ENCODE measurements at regions not wholly inside any gene's neighbourhood (a gene's known extent, or its start where the extent isn't known, plus 50 kb on each side); places are given as distances from the start of the nearest gene placed in this dataset.

DNA sequence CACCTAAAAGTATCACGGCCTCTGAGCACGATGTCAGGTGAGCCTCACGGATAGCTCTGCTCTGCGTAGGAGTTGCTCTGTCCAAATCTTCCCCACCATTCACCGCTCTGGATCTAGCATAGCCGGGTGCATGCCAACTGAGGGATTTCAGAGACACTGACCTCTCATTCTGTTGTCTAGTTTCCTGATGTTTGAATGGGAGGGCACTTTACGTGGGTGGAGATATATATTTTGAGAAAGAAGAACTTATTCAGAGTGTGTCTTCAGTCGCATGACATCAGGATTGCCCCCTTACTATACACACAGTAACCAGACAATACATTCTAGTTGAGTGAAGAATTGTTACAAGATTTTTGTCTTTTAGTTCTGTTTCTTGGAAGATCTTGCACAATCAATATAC lies 96.5 kb upstream of the CITED2 start:
- H3K27me3 ChIP-seq (ENCODE audit: insufficient read depth, poor library complexity, severe bottlenecking): no peaks in the 10 kb centered on the region
- TF ChIP-seq, protein P1, sequence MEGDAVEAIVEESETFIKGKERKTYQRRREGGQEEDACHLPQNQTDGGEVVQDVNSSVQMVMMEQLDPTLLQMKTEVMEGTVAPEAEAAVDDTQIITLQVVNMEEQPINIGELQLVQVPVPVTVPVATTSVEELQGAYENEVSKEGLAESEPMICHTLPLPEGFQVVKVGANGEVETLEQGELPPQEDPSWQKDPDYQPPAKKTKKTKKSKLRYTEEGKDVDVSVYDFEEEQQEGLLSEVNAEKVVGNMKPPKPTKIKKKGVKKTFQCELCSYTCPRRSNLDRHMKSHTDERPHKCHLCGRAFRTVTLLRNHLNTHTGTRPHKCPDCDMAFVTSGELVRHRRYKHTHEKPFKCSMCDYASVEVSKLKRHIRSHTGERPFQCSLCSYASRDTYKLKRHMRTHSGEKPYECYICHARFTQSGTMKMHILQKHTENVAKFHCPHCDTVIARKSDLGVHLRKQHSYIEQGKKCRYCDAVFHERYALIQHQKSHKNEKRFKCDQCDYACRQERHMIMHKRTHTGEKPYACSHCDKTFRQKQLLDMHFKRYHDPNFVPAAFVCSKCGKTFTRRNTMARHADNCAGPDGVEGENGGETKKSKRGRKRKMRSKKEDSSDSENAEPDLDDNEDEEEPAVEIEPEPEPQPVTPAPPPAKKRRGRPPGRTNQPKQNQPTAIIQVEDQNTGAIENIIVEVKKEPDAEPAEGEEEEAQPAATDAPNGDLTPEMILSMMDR (IDR thresholded peaks at IDR 0.05; ENCODE audit: poor library complexity, severe bottlenecking): no peak
- no peaks in the 10 kb centered on the region for H3K9me3 ChIP-seq (ENCODE audit: severe bottlenecking)
- ATAC-seq (ENCODE audit: low read depth) (no peak), DNase-seq (ENCODE audit: low spot score) (no peak)
- H3K4me3 ChIP-seq (ENCODE audit: severe bottlenecking): no peak overlapping the region
- no peaks in the 10 kb centered on the region for H3K36me3 ChIP-seq (ENCODE audit: low read depth)
- peaks cover 4% of the 10 kb centered on the region for H3K4me1 ChIP-seq (ENCODE audit: insufficient read depth, poor library complexity, severe bottlenecking)
- no peak overlapping the region for H3K27ac ChIP-seq (ENCODE audit: poor library complexity, severe bottlenecking)

DNA sequence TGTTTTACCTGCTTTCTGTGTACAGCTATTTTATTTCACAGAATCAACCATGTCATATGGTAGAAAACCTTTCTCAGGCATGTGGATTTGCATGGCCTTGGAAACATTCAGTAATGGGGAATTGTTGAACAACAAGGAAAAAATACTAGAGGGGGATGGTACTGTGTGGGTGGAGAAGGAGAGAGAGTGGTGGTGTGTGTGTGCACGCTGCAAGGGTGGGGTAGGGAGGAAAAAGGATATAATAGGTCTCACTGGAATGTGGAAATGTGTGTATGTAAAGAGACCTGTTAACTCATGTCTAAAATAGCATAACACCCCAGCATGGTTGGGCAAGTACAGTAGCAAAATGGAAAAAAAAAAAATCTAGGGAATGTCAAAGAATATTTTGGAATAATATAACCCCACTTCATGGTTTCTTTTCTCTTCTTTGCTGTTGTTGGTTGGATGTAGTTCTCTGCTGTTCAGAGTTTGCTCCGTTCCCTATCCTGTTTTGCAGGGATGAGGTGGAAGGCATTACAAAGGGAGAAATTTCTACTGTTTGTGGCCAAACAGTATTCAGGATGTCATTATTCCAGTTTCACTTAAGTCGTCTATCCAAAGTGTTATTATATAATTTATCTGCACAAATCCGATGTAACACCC lies 93.9 kb upstream of the CITED2 start:
- no peaks in the 10 kb centered on the region for H3K36me3 ChIP-seq (ENCODE audit: low read depth)
- H3K27me3 ChIP-seq (ENCODE audit: insufficient read depth, poor library complexity, severe bottlenecking): no peaks in the 10 kb centered on the region
- DNase-seq (ENCODE audit: low spot score): no peak
- H3K27ac ChIP-seq (ENCODE audit: poor library complexity, severe bottlenecking): no peak overlapping the region
- no peak overlapping the region for H3K4me3 ChIP-seq (ENCODE audit: severe bottlenecking)
- TF ChIP-seq, protein P1 (IDR thresholded peaks at IDR 0.05; ENCODE audit: poor library complexity, severe bottlenecking): no peak
- H3K9me3 ChIP-seq (ENCODE audit: severe bottlenecking): no peaks in the 10 kb centered on the region
- H3K4me1 ChIP-seq (ENCODE audit: insufficient read depth, poor library complexity, severe bottlenecking): peaks cover 4% of the 10 kb centered on the region
- peak; percentile 87 for ATAC-seq (ENCODE audit: low read depth)

DNA sequence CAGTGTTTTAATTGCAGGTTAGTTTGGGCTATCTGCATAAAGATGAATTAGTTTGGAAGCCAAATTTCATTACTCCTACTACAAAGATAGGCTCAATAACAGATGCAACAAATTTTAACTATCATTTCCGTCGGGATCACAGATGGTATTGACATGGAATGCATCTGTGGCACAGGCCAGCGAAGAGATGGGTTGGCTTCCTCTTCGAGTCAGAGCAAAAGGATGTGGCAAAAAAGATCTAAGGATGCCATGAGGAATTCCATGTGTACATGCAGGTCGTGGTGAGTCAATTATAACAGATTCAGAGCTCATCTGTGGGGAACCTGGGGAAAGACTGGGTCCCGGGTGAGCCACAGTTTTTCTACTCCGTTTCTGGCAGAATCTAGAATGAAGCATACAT lies 83.0 kb upstream of the CITED2 start:
- no peak for ATAC-seq (ENCODE audit: low read depth)
- H3K27ac ChIP-seq (ENCODE audit: poor library complexity, severe bottlenecking): no peak overlapping the region
- TF ChIP-seq, protein P1 (IDR thresholded peaks at IDR 0.05; ENCODE audit: poor library complexity, severe bottlenecking): no peak
- no peak for DNase-seq (ENCODE audit: low spot score)
- no peak overlapping the region for H3K4me3 ChIP-seq (ENCODE audit: severe bottlenecking)
- no peaks in the 10 kb centered on the region for H3K36me3 ChIP-seq (ENCODE audit: low read depth)
- H3K27me3 ChIP-seq (ENCODE audit: insufficient read depth, poor library complexity, severe bottlenecking): no peaks in the 10 kb centered on the region
- H3K9me3 ChIP-seq (ENCODE audit: severe bottlenecking): no peaks in the 10 kb centered on the region
- H3K4me1 ChIP-seq (ENCODE audit: insufficient read depth, poor library complexity, severe bottlenecking): peaks cover 4% of the 10 kb centered on the region

DNA sequence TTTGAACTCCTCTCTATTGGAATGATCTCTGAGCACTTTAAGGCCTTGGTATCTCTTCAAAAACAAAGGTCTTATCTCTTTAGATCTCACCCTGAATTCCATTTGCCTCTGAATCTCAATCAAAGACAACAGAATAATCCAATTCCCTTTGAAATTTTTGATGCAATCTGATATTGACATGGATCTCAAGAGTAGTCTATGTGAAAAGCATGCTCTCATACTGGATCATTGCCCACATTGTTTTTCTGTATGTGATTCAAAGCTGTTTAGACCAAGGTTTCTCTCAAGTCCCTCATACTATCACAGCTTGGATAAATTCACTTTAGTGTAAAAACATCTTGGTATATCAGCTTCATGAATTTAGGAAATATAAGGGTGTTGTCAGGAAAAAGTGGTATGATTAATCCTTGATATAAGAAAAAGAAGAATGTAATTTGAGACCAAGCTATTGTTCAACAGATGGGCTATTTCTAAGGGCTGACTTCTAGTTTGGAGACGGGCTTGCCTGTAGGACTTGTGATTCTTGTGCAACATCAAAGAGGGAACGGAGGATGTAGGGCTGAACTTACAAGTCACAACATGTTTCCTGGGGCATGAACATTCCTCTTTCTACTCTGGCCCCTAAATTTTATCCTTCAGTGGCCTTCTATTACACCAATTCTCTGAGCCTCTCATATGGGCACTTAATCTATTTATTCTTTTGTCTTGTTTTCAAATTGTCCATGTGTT lies 77.9 kb upstream of the CITED2 start:
- peak; percentile 93 for ATAC-seq (ENCODE audit: low read depth)

More for the DNA sequence above, 77.9 kb upstream of the CITED2 start:
- H3K4me1 ChIP-seq (ENCODE audit: insufficient read depth, poor library complexity, severe bottlenecking): peaks cover 18% of the 10 kb centered on the region
- H3K9me3 ChIP-seq (ENCODE audit: severe bottlenecking): no peaks in the 10 kb centered on the region
- H3K36me3 ChIP-seq (ENCODE audit: low read depth): no peaks in the 10 kb centered on the region
- no peak for DNase-seq (ENCODE audit: low spot score)
- H3K27ac ChIP-seq (ENCODE audit: poor library complexity, severe bottlenecking): peak overlapping the region; percentile 71
- TF ChIP-seq, protein P1 (IDR thresholded peaks at IDR 0.05; ENCODE audit: poor library complexity, severe bottlenecking): no peak
- H3K27me3 ChIP-seq (ENCODE audit: insufficient read depth, poor library complexity, severe bottlenecking): no peaks in the 10 kb centered on the region
- H3K4me3 ChIP-seq (ENCODE audit: severe bottlenecking): no peak overlapping the region

Measured in RWPE2 (cell line).